Calu3 (cell line): ENCODE measurements at regions not wholly inside any gene's neighbourhood (a gene's known extent, or its start where the extent isn't known, plus 50 kb on each side); places are given as distances from the start of the nearest gene placed in this dataset.

Experiments
- BruUV-seq: library from RNA; stranded (reverse); fragments of 400-500 nt; replicated peaks from 2 replicates; lab custom pipeline; 2021; lab: Mats Ljungman, UMichigan
- CTCF ChIA-PET: fragments of 300-600 bp; sonication (Branson Sonifier 250); formaldehyde crosslinking; loops from one replicate; lab custom pipeline; 2022; ENCODE audit warnings: antibody characterized with exemption; lab: Charles Lee
- DNase-seq: peaks from one replicate; pipeline ENCODE4 v3.0.0; 2022
- H3K27ac Mint-ChIP-seq: one replicate; pipeline ENCODE4 v1.8.0; 2022; ENCODE audit warnings: mixed read lengths; ENCODE audit not compliant: unreplicated experiment
- H3K27me3 Mint-ChIP-seq: one replicate; pipeline ENCODE4 v1.8.0; 2022; ENCODE audit warnings: mixed read lengths; ENCODE audit not compliant: unreplicated experiment
- H3K36me3 Mint-ChIP-seq: one replicate; pipeline ENCODE4 v1.8.0; 2022; ENCODE audit warnings: mild to moderate bottlenecking, moderate library complexity, mixed read lengths; ENCODE audit not compliant: insufficient read depth, unreplicated experiment
- H3K4me1 Mint-ChIP-seq: one replicate; pipeline ENCODE4 v1.8.0; 2022; ENCODE audit warnings: mild to moderate bottlenecking, low read depth, mixed read lengths; ENCODE audit not compliant: unreplicated experiment
- H3K4me3 Mint-ChIP-seq: one replicate; pipeline ENCODE4 v1.8.0; 2022; ENCODE audit warnings: mild to moderate bottlenecking, low read depth, moderate library complexity, mixed read lengths; ENCODE audit not compliant: unreplicated experiment
- H3K9me3 Mint-ChIP-seq: one replicate; pipeline ENCODE4 v1.8.0; 2022; ENCODE audit warnings: low read depth, mixed read lengths; ENCODE audit not compliant: unreplicated experiment
- intact Hi-C: fragments of 100-400 bp; cut with micrococcal nuclease; formaldehyde crosslinking; loops from one replicate; pipeline ENCODE4 v1.10.0; 2022; ENCODE audit not compliant: unreplicated experiment
- TF ChIP-seq, protein P1 (sequence below): fragments of 200-600 bp; IDR thresholded peaks from one replicate; pipeline ENCODE4 v1.8.0; 2022; ENCODE audit warnings: antibody characterized with exemption; ENCODE audit not compliant: unreplicated experiment

DNA sequence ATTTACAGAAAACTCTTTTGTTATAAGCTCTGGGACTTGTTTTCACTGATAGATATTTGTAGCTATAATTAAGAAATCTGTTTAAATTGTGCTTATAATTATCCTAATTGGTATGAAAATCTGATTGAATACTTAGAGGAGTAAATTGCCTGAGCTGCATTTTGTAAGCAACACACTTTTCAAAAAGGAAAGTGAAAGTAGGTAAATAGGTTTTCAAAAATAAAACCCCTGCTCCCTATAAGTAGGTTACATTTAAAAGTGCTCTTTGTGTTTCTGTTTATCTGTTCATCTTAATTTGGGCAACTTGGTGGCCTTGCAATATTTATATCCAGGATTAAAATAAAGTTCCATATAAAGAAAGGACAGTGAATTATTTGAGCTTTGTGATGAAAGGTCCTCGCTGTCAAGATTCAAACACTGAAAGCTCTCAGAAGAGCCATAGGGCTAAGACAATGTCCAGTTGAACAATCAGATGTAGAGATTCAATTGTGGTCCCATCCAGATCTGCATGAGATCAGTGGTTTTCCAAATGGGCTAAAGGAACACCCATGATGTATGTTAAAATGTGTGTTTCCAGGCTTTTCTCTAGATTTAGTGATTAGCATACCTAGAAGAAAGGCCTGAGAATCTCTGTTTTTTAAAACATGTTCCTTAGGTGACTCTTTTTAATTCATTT, 371.6 kb downstream of the RPRM start:
- Mint-ChIP-seq H3K27me3 (no peaks in the 10 kb centered on the region), H3K9me3 (no peaks in the 10 kb centered on the region), H3K36me3 (no peaks in the 10 kb centered on the region), H3K4me1 (peaks cover 9% of the 10 kb centered on the region), H3K4me3 (peak overlapping the region; percentile 24), H3K27ac (peak overlapping the region; percentile 42)
- CTCF ChIA-PET: interaction anchor here (0.9 kb wide), 1 partner anchor 13 kb away, joined by 3 read pairs; no protein-coding TSS in a partner anchor
- intact Hi-C loops: no loop called here
- TF ChIP-seq, protein P1, sequence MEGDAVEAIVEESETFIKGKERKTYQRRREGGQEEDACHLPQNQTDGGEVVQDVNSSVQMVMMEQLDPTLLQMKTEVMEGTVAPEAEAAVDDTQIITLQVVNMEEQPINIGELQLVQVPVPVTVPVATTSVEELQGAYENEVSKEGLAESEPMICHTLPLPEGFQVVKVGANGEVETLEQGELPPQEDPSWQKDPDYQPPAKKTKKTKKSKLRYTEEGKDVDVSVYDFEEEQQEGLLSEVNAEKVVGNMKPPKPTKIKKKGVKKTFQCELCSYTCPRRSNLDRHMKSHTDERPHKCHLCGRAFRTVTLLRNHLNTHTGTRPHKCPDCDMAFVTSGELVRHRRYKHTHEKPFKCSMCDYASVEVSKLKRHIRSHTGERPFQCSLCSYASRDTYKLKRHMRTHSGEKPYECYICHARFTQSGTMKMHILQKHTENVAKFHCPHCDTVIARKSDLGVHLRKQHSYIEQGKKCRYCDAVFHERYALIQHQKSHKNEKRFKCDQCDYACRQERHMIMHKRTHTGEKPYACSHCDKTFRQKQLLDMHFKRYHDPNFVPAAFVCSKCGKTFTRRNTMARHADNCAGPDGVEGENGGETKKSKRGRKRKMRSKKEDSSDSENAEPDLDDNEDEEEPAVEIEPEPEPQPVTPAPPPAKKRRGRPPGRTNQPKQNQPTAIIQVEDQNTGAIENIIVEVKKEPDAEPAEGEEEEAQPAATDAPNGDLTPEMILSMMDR: no peak
- BruUV-seq: no TSS peak
- no peak for DNase-seq

DNA sequence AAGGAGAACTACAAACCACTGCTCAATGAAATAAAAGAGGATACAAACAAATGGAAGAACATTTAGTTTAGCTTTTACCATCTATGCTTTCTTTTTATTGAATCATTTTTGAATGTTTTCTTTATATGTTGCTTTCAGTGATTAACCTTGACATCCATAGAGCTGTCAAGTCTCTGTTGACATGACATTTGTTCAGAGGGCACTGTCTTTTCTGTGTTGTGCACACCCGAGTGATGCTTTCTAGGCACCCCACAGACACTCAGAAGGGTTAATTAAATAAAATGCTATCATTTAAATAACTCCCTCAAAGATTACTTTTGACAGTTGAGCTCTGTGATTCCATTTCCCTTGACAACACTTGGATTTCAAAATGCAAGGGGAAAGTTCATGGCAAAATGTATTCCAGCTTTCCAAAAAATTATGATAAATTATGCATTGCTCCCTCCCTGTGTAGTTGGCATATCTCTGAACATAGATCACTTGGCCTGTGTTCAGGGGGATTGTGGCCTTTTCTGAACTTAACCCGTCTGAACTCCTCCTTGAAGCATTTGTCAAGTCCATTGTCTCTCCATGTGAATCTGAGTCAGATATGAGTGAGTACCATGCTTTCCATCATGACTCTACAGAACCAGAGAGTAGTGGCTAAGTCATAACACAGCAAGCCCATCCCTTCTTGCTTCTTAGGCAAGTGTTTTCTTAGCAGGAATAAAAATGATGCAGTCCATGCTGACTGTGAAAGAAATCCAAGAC, 372.6 kb downstream of the RPRM start:
- Mint-ChIP-seq H3K4me1 (peaks cover 9% of the 10 kb centered on the region), H3K27ac (peak overlapping the region; percentile 42), H3K36me3 (no peaks in the 10 kb centered on the region), H3K4me3 (no peak overlapping the region), H3K9me3 (no peaks in the 10 kb centered on the region), H3K27me3 (no peaks in the 10 kb centered on the region)
- intact Hi-C loops: no loop called here
- TF ChIP-seq, protein P1: no peak
- BruUV-seq: no TSS peak
- no peak for DNase-seq
- CTCF ChIA-PET: interaction anchor here (0.9 kb wide), 1 partner anchor 14 kb away, joined by 3 read pairs; no protein-coding TSS in a partner anchor

DNA sequence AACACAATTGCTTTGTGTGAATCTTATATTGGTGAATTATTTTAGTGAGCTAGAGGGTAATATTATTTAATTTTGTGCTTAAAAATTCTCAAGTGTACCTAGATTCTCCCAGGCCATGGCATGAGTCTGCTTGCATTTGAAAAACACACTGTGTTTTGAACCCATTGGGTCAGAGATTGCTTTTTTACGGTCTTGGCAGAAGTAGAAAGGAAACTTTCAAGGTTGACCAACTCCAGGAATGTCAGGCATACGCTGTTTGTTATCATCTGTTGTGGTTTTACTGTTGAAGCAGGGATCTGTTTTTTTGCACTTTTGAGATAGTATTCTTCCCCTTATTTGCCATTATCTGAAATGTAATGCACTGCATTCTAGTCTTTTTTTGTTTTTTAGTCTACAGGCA, 377.4 kb downstream of the RPRM start:
- no peaks in the 10 kb centered on the region for H3K27me3 Mint-ChIP-seq
- no peak overlapping the region for H3K27ac Mint-ChIP-seq
- H3K36me3 Mint-ChIP-seq: no peaks in the 10 kb centered on the region
- no TSS peak for BruUV-seq
- TF ChIP-seq, protein P1: no peak
- H3K4me1 Mint-ChIP-seq: no peaks in the 10 kb centered on the region
- H3K9me3 Mint-ChIP-seq: no peaks in the 10 kb centered on the region
- CTCF ChIA-PET: no interaction called here
- no peak for DNase-seq
- no peak overlapping the region for H3K4me3 Mint-ChIP-seq
- intact Hi-C loops: no loop called here

DNA sequence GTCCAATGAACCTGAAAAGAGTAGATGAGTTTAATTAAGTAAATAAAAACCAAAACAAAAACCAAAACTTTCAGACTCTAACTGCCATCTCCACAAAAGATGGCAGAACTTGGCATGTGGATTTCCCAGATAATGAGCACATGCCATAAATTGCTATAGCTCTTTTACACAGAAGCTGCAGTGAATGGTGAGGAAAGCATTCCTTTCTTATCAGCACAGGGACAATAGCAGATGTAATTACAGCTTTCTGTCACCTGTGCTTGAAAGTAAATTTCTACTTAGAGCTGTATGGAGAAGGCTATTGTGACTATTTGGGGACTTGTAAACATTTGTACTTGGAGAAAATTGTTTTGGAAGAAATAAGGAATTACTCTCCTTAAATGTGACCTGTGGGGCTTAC, 378.4 kb downstream of the RPRM start:
- no peak overlapping the region for H3K4me3 Mint-ChIP-seq
- intact Hi-C loops: no loop called here
- BruUV-seq: no TSS peak
- H3K27ac Mint-ChIP-seq: no peak overlapping the region
- DNase-seq: no peak
- CTCF ChIA-PET: interaction anchor here (0.8 kb wide), 1 partner anchor 253 kb away, joined by 3 read pairs; no protein-coding TSS in a partner anchor
- TF ChIP-seq, protein P1: no peak
- H3K27me3 Mint-ChIP-seq: no peaks in the 10 kb centered on the region
- no peaks in the 10 kb centered on the region for H3K36me3 Mint-ChIP-seq
- no peaks in the 10 kb centered on the region for H3K4me1 Mint-ChIP-seq
- no peaks in the 10 kb centered on the region for H3K9me3 Mint-ChIP-seq
